BJ (cell line): ENCODE measurements at regions not wholly inside any gene's neighbourhood (a gene's known extent, or its start where the extent isn't known, plus 50 kb on each side); places are given as distances from the start of the nearest gene placed in this dataset.

ENCODE experiments used
- CTCF ChIA-PET: fragments of 350-600 bp; formaldehyde crosslinking; extraction: SDS; loops from one replicate; lab custom pipeline; 2021; ENCODE audit warnings: antibody characterized with exemption, inconsistent platforms; lab: Yijun Ruan, JAX
- POLR2A ChIA-PET: fragments of 300-600 bp; sonication (Branson Sonifier 250); formaldehyde crosslinking; extraction: SDS; loops from one replicate; lab custom pipeline; 2021; ENCODE audit warnings: antibody characterized with exemption; lab: Charles Lee
- DNase-seq: peaks from one replicate; pipeline ENCODE4 v3.0.0-alpha.2; 2011; ENCODE audit warnings: low read depth
- H3K27me3 ChIP-seq: 2 replicates; pipeline ENCODE4 v1.6.0; 2011; ENCODE audit warnings: low read length; ENCODE audit not compliant: control insufficient read depth, insufficient read depth
- H3K36me3 ChIP-seq: 2 replicates; pipeline ENCODE4 v1.5.1; 2011; ENCODE audit warnings: low read length; ENCODE audit not compliant: control insufficient read depth, insufficient read depth
- H3K4me3 ChIP-seq: 2 replicates; pipeline ENCODE4 v1.5.1; 2011; ENCODE audit warnings: low read depth, mild to moderate bottlenecking, control low read depth, low read length
- CTCF ChIP-seq: IDR thresholded peaks from 2 replicates; pipeline ENCODE4 v1.5.1; 2011; ENCODE audit warnings: low read depth, mild to moderate bottlenecking, control low read depth, inconsistent platforms, low read length, moderate library complexity; ENCODE audit not compliant: insufficient read depth

GRCh38 chr2:36052819-36053218, 302.8 kb upstream of the CRIM1 start:
- CTCF ChIA-PET, result no interaction called here
- no peaks in the 10 kb centered on the region for H3K36me3 ChIP-seq
- H3K27me3 ChIP-seq, result no peaks in the 10 kb centered on the region
- no peak overlapping the region for H3K4me3 ChIP-seq
- TF ChIP-seq CTCF, result no peak
- POLR2A ChIA-PET, result no interaction called here
- DNase-seq, result no peak

- TF ChIP-seq CTCF, result no peak
- ChIA-PET POLR2A (no interaction called here), CTCF (no interaction called here)
- no peaks in the 10 kb centered on the region for H3K27me3 ChIP-seq
- H3K4me3 ChIP-seq, result no peak overlapping the region
- no peak for DNase-seq
- H3K36me3 ChIP-seq, result no peaks in the 10 kb centered on the region
Observed at GRCh38 chr2:36044411-36044810, 311.2 kb upstream of the CRIM1 start.

GRCh38 chr2:36035137-36035536, 320.4 kb upstream of the CRIM1 start:
- TF ChIP-seq CTCF, result no peak
- no peak overlapping the region for H3K4me3 ChIP-seq
- no peaks in the 10 kb centered on the region for H3K36me3 ChIP-seq
- H3K27me3 ChIP-seq, result no peaks in the 10 kb centered on the region
- POLR2A ChIA-PET, result no interaction called here
- CTCF ChIA-PET, result no interaction called here
- no peak for DNase-seq

- CTCF ChIA-PET, result no interaction called here
Observed at GRCh38 chr2:36032046-36032445, 323.5 kb upstream of the CRIM1 start.

GRCh38 chr2:36031471-36031870, 324.1 kb upstream of the CRIM1 start:
- POLR2A ChIA-PET, result no interaction called here
- H3K4me3 ChIP-seq, result no peak overlapping the region
- DNase-seq, result no peak
- TF ChIP-seq CTCF, result no peak
- H3K36me3 ChIP-seq, result no peaks in the 10 kb centered on the region
- H3K27me3 ChIP-seq, result no peaks in the 10 kb centered on the region
- CTCF ChIA-PET, result no interaction called here

More at GRCh38 chr2:36032046-36032445, 323.5 kb upstream of the CRIM1 start:
- no peak overlapping the region for H3K4me3 ChIP-seq
- POLR2A ChIA-PET, result no interaction called here
- DNase-seq, result no peak
- no peaks in the 10 kb centered on the region for H3K36me3 ChIP-seq
- TF ChIP-seq CTCF, result no peak
- H3K27me3 ChIP-seq, result no peaks in the 10 kb centered on the region
